GM10248 (cell line): ENCODE measurements at regions not wholly inside any gene's neighbourhood (a gene's known extent, or its start where the extent isn't known, plus 50 kb on each side); places are given as distances from the start of the nearest gene placed in this dataset.

Source experiments
- CTCF ChIA-PET: fragments of 300-600 bp; sonication (Branson Sonifier 250); formaldehyde crosslinking; extraction: SDS; loops from one replicate; lab custom pipeline; 2021; ENCODE audit warnings: antibody characterized with exemption; lab: Yijun Ruan, JAX
- POLR2A ChIA-PET: fragments of 350-650 bp; sonication (Branson Sonifier 250); formaldehyde crosslinking; extraction: SDS; loops from one replicate; lab custom pipeline; 2020; ENCODE audit warnings: antibody characterized with exemption; lab: Yijun Ruan, JAX
- DNase-seq: peaks from one replicate; pipeline ENCODE4 v3.0.0; 2012; ENCODE audit errors: extremely low spot score
- CTCF ChIP-seq: IDR thresholded peaks from 2 replicates; pipeline ENCODE4 v1.5.1; 2012; ENCODE audit warnings: mild to moderate bottlenecking, low read depth; ENCODE audit errors: extremely low read depth, missing control alignments, control extremely low read depth

- no peak for TF ChIP-seq CTCF
- ChIA-PET POLR2A (no interaction called here), CTCF (interaction anchor here (2.0 to 3.6 kb wide), 3 partner anchors 9 to 13 kb away, joined by 5 to 21 read pairs (median 15); no protein-coding TSS in a partner anchor)
- no peak for DNase-seq
Observed at GRCh38 chr3:159838938-159839337, 149.7 kb upstream of the IL12A start.

- CTCF ChIA-PET = interaction anchor here (1.2 to 3.6 kb wide), 5 partner anchors 11 to 163 kb away, joined by 3 to 21 read pairs (median 8); partner anchors contain the start of gene IL12A
- DNase-seq = no peak
- POLR2A ChIA-PET = no interaction called here
- no peak for TF ChIP-seq CTCF
Observed at GRCh38 chr3:159839561-159840379, 148.9 kb upstream of the IL12A start, which contains the start of gene SCHIP1. Gene SCHIP1, plus strand, starts transcription at chr3:159839861.

GRCh38 chr3:159840703-159841299 is 147.8 kb upstream of the IL12A start:
- DNase-seq = no peak
- CTCF ChIA-PET = interaction anchor here (1.2 to 2.2 kb wide), 3 partner anchors 12 to 162 kb away, joined by 3 to 8 read pairs (median 3); partner anchors contain the start of gene IL12A
- POLR2A ChIA-PET = no interaction called here
- TF ChIP-seq CTCF = no peak

- CTCF ChIA-PET = interaction anchor here (1.0 to 2.2 kb wide), 3 partner anchors 9 to 13 kb away, joined by 3 to 8 read pairs (median 3); no protein-coding TSS in a partner anchor
- DNase-seq = no peak
- TF ChIP-seq CTCF = no peak
- POLR2A ChIA-PET = no interaction called here
Observed at GRCh38 chr3:159841766-159842165, 146.9 kb upstream of the IL12A start.

GRCh38 chr3:159843840-159844730 is 144.6 kb upstream of the IL12A start:
- CTCF ChIA-PET = interaction anchor here (0.8 to 2.2 kb wide), 7 partner anchors 10 to 41 kb away, joined by 3 to 9 read pairs (median 6); no protein-coding TSS in a partner anchor
- no peak for TF ChIP-seq CTCF
- POLR2A ChIA-PET = no interaction called here
- DNase-seq = no peak
